ENCODE measurements at regions not wholly inside any gene's neighbourhood (a gene's known extent, or its start where the extent isn't known, plus 50 kb on each side); places are given as distances from the start of the nearest gene placed in this dataset.

GRCh38 chr3:148202386-148202785 is 495.3 kb upstream of the AGTR1 start:
- Histone ChIP-seq H3K36me3 (ENCODE audit: low read depth, missing control alignments) (no peaks in the 10 kb centered on the region), H3K27ac (no peak overlapping the region), H3K9me3 (no peaks in the 10 kb centered on the region), H3K27me3 (no peaks in the 10 kb centered on the region), H3K4me3 (no peak overlapping the region), H3K4me1 (no peaks in the 10 kb centered on the region)
- intact Hi-C loops (cut with DNase I; ENCODE audit: low total_unique reads): no loop called here
- WGBS, 2 donors: 69 to 83% methylated on average over 1 of the region's 1 CpG
- no peak for DNase-seq
- TF ChIP-seq POLR2A (IDR thresholded peaks at IDR 0.05) (no peak), CTCF (IDR thresholded peaks at IDR 0.05) (no peak)

GRCh38 chr3:148203297-148204010 is 494.2 kb upstream of the AGTR1 start:
- H3K9me3 ChIP-seq: no peaks in the 10 kb centered on the region
- no peak overlapping the region for H3K27ac ChIP-seq
- 69 to 75% methylated on average over 6 of the region's 6 CpGs for WGBS, 2 donors
- H3K36me3 ChIP-seq (ENCODE audit: low read depth, missing control alignments): no peaks in the 10 kb centered on the region
- TF ChIP-seq CTCF (IDR thresholded peaks at IDR 0.05) (no peak), POLR2A (IDR thresholded peaks at IDR 0.05) (no peak)
- no peak for DNase-seq
- H3K27me3 ChIP-seq: no peaks in the 10 kb centered on the region
- no peak overlapping the region for H3K4me3 ChIP-seq
- no peaks in the 10 kb centered on the region for H3K4me1 ChIP-seq
- intact Hi-C loops (cut with DNase I; ENCODE audit: low total_unique reads): no loop called here

- Histone ChIP-seq H3K4me3 (no peak overlapping the region), H3K27me3 (no peaks in the 10 kb centered on the region), H3K4me1 (no peaks in the 10 kb centered on the region), H3K27ac (no peak overlapping the region), H3K36me3 (ENCODE audit: low read depth, missing control alignments) (no peaks in the 10 kb centered on the region), H3K9me3 (no peaks in the 10 kb centered on the region)
- DNase-seq: no peak
- WGBS, 2 donors: 79 to 80% methylated on average over 1 of the region's 1 CpG
- intact Hi-C loops (cut with DNase I; ENCODE audit: low total_unique reads): no loop called here
- no peak for TF ChIP-seq POLR2A (IDR thresholded peaks at IDR 0.05)
- no peak for TF ChIP-seq CTCF (IDR thresholded peaks at IDR 0.05)
Observed at GRCh38 chr3:148204131-148204530, 493.6 kb upstream of the AGTR1 start.

- H3K9me3 ChIP-seq: no peaks in the 10 kb centered on the region
- intact Hi-C loops (cut with DNase I; ENCODE audit: low total_unique reads): no loop called here
- 78 to 87% methylated on average over 2 of the region's 2 CpGs for WGBS, 2 donors
- no peak for DNase-seq
- TF ChIP-seq CTCF (IDR thresholded peaks at IDR 0.05) (no peak), POLR2A (IDR thresholded peaks at IDR 0.05) (no peak)
- no peaks in the 10 kb centered on the region for H3K36me3 ChIP-seq (ENCODE audit: low read depth, missing control alignments)
- H3K4me3 ChIP-seq: no peak overlapping the region
- H3K27ac ChIP-seq: no peak overlapping the region
- no peaks in the 10 kb centered on the region for H3K4me1 ChIP-seq
- no peaks in the 10 kb centered on the region for H3K27me3 ChIP-seq
Observed at GRCh38 chr3:148205977-148206376, 491.7 kb upstream of the AGTR1 start.

GRCh38 chr3:148206446-148206845 is 491.3 kb upstream of the AGTR1 start:
- H3K4me1 ChIP-seq: peaks cover 4% of the 10 kb centered on the region
- WGBS, 2 donors: 82 to 88% methylated on average over 1 of the region's 1 CpG
- H3K4me3 ChIP-seq: no peak overlapping the region
- TF ChIP-seq CTCF (IDR thresholded peaks at IDR 0.05) (no peak), POLR2A (IDR thresholded peaks at IDR 0.05) (no peak)
- no peaks in the 10 kb centered on the region for H3K36me3 ChIP-seq (ENCODE audit: low read depth, missing control alignments)
- intact Hi-C loops (cut with DNase I; ENCODE audit: low total_unique reads): no loop called here
- H3K9me3 ChIP-seq: no peaks in the 10 kb centered on the region
- no peak for DNase-seq
- no peaks in the 10 kb centered on the region for H3K27me3 ChIP-seq
- H3K27ac ChIP-seq: no peak overlapping the region
